ENCODE measurements at regions not wholly inside any gene's neighbourhood (a gene's known extent, or its start where the extent isn't known, plus 50 kb on each side); places are given as distances from the start of the nearest gene placed in this dataset.

DNA sequence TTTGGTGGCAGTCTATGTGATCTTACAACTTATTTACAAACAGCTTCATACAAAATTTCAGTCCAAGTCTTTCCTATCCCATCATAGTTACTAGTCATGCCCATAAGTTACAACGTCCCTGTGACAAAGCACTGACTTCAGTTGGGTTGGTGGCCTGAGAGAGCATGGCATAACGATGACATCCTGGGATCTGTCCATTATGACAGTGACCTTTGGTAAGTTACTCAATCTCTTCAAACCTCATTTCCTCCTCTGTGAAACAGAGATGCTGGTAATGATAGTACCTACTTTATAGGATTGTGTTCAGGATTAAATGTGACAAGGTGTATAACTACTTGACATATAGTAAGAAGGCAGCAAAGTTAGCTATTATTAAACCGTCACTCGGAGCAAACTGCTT is 55.4 kb upstream of the ATP5MC3 start:
- Mint-ChIP-seq H3K27me3 (peaks cover 29% of the 10 kb centered on the region), H3K4me1 (ENCODE audit: low read depth) (peaks cover 6% of the 10 kb centered on the region), H3K9me3 (peaks cover 16% of the 10 kb centered on the region), H3K27ac (no peak overlapping the region), H3K36me3 (ENCODE audit: low read depth) (no peaks in the 10 kb centered on the region), H3K4me3 (no peak overlapping the region)
- CTCF ChIA-PET: interaction anchor here (1.3 kb wide), 1 partner anchor 14 kb away, joined by 3 read pairs; no protein-coding TSS in a partner anchor
- DNase-seq (no peak), ATAC-seq (no peak)
- TF ChIP-seq, protein P1, sequence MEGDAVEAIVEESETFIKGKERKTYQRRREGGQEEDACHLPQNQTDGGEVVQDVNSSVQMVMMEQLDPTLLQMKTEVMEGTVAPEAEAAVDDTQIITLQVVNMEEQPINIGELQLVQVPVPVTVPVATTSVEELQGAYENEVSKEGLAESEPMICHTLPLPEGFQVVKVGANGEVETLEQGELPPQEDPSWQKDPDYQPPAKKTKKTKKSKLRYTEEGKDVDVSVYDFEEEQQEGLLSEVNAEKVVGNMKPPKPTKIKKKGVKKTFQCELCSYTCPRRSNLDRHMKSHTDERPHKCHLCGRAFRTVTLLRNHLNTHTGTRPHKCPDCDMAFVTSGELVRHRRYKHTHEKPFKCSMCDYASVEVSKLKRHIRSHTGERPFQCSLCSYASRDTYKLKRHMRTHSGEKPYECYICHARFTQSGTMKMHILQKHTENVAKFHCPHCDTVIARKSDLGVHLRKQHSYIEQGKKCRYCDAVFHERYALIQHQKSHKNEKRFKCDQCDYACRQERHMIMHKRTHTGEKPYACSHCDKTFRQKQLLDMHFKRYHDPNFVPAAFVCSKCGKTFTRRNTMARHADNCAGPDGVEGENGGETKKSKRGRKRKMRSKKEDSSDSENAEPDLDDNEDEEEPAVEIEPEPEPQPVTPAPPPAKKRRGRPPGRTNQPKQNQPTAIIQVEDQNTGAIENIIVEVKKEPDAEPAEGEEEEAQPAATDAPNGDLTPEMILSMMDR (IDR thresholded peaks at IDR 0.05): no peak
- POLR2A ChIA-PET: no interaction called here
- intact Hi-C loops (cut with micrococcal nuclease): no loop called here

DNA sequence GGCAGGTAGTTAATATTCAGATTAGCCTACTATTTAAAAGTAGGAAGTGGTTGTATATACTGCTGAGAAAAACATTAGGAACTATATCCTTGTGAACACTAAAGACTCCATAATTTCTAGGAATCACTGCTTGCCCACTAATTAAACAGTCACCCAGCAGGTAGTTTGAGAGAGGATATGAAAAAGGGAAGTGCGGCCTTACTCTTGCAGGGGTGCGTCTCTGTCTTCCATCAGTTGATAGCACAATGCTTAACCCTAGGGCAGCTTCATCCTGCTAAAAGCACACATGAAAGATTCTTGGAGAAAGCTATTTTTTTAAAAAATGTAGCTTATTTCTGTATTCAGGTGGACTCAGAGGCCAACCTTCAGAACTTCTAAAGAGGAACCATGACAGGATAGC is 53.1 kb upstream of the ATP5MC3 start:
- ChIA-PET POLR2A (no interaction called here), CTCF (interaction anchor here (1.1 to 1.9 kb wide), 2 partner anchors 16 to 17 kb away, joined by 4 to 10 read pairs; no protein-coding TSS in a partner anchor)
- intact Hi-C loops (cut with micrococcal nuclease): no loop called here
- no peak overlapping the region for H3K27ac Mint-ChIP-seq
- no peaks in the 10 kb centered on the region for H3K36me3 Mint-ChIP-seq (ENCODE audit: low read depth)
- no peak for DNase-seq
- no peak for ATAC-seq
- TF ChIP-seq, protein P1 (IDR thresholded peaks at IDR 0.05): no peak
- peaks cover 23% of the 10 kb centered on the region for H3K27me3 Mint-ChIP-seq
- peaks cover 11% of the 10 kb centered on the region for H3K9me3 Mint-ChIP-seq
- no peak overlapping the region for H3K4me3 Mint-ChIP-seq
- peaks cover 6% of the 10 kb centered on the region for H3K4me1 Mint-ChIP-seq (ENCODE audit: low read depth)

DNA sequence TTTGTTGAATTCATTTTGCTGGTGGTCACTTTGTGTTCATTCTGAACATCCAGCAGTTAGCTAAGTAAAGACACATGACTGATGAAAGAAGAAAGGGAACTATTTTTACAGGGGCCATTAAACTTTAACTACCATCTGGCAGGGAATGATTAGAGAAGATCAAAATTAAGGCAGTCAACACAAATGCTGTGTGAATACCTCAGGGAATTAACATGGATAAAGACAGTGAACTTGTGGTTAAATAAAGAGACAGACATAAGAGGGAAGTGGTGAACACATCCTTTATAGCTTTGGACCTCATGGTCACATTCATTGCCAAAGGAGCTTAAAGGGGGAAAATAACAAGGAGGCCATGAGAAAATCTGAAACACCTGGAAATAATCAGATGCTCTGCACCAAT is 52.6 kb upstream of the ATP5MC3 start:
- intact Hi-C loops (cut with micrococcal nuclease): no loop called here
- Mint-ChIP-seq H3K27me3 (peaks cover 22% of the 10 kb centered on the region), H3K4me1 (ENCODE audit: low read depth) (peaks cover 6% of the 10 kb centered on the region), H3K4me3 (no peak overlapping the region), H3K9me3 (peaks cover 10% of the 10 kb centered on the region), H3K36me3 (ENCODE audit: low read depth) (no peaks in the 10 kb centered on the region), H3K27ac (no peak overlapping the region)
- ATAC-seq (no peak), DNase-seq (no peak)
- TF ChIP-seq, protein P1 (IDR thresholded peaks at IDR 0.05): no peak
- POLR2A ChIA-PET: interaction anchor here (0.6 kb wide), 1 partner anchor 56 kb away, joined by 3 read pairs; no protein-coding TSS in a partner anchor
- CTCF ChIA-PET: interaction anchor here (1.1 to 1.9 kb wide), 2 partner anchors 16 to 17 kb away, joined by 4 to 10 read pairs; no protein-coding TSS in a partner anchor

DNA sequence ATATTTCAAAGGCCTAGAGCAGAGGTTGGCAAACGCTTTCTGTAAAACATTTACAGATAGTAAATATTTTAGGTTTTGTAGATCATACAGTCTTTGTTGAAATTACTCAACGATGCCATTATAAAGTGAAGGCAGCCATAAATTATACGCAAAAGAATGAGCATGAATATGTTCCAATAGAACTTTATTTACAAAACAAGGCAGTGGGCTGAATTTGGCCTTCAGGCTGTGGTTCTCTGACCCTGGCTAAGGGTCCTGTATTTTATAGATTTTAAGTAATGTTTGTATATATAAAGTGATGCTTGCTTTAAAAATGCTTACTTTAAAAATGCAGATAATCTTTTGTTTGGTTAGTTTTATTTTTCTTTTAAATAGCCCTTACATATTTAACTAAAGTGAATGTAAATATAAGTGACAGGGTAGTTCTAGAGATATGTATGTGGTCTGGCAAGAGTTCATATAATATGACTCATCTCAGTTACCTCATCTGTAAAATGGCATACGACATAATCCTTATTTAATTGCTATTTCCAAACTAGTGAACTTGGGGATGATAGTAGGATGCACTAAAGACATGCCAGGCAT is 51.7 kb upstream of the ATP5MC3 start:
- intact Hi-C loops (cut with micrococcal nuclease): no loop called here
- Mint-ChIP-seq H3K36me3 (ENCODE audit: low read depth) (no peaks in the 10 kb centered on the region), H3K4me3 (no peak overlapping the region), H3K27me3 (peaks cover 20% of the 10 kb centered on the region), H3K4me1 (ENCODE audit: low read depth) (peaks cover 9% of the 10 kb centered on the region), H3K27ac (no peak overlapping the region), H3K9me3 (peaks cover 8% of the 10 kb centered on the region)
- ChIA-PET POLR2A (no interaction called here), CTCF (interaction anchor here (1.9 kb wide), 1 partner anchor 18 kb away, joined by 10 read pairs; no protein-coding TSS in a partner anchor)
- TF ChIP-seq, protein P1 (IDR thresholded peaks at IDR 0.05): no peak
- ATAC-seq (no peak), DNase-seq (no peak)

All from activated CD8-positive, alpha-beta T cell treated with anti-CD3 and anti-CD28 coated beads for 36 hours (primary cell).